HK-2 (cell line): ENCODE measurements at regions not wholly inside any gene's neighbourhood (a gene's known extent, or its start where the extent isn't known, plus 50 kb on each side); places are given as distances from the start of the nearest gene placed in this dataset.

Source experiments
- DNase-seq: peaks from one replicate; pipeline ENCODE4 v3.0.0-alpha.2; 2018; ENCODE audit not compliant: unreplicated experiment

GRCh38 chr9:13651526-13651925 is 372.0 kb upstream of the MPDZ start:
- no peak for DNase-seq

GRCh38 chr9:13648676-13649075 is 369.2 kb upstream of the MPDZ start:
- DNase-seq, result no peak

- no peak for DNase-seq
Observed at GRCh38 chr9:13648068-13648467, 368.6 kb upstream of the MPDZ start.

- DNase-seq, result no peak
Observed at GRCh38 chr9:13646500-13647021, 367.1 kb upstream of the MPDZ start.

GRCh38 chr9:13645557-13645956 is 366.1 kb upstream of the MPDZ start:
- DNase-seq, result no peak

GRCh38 chr9:13644675-13645074 is 365.2 kb upstream of the MPDZ start:
- DNase-seq, result no peak

GRCh38 chr9:13642646-13643045 is 363.2 kb upstream of the MPDZ start:
- DNase-seq, result no peak

- no peak for DNase-seq
Observed at GRCh38 chr9:13629067-13629466, 349.6 kb upstream of the MPDZ start.

GRCh38 chr9:13628526-13628925 is 349.0 kb upstream of the MPDZ start:
- DNase-seq, result no peak

GRCh38 chr9:13627502-13627901 is 348.0 kb upstream of the MPDZ start:
- no peak for DNase-seq

- no peak for DNase-seq
Observed at GRCh38 chr9:13627071-13627470, 347.6 kb upstream of the MPDZ start.

- no peak for DNase-seq
Observed at GRCh38 chr9:13626601-13627000, 347.1 kb upstream of the MPDZ start.

GRCh38 chr9:13621872-13622564 is 342.5 kb upstream of the MPDZ start:
- no peak for DNase-seq

- DNase-seq, result no peak
Observed at GRCh38 chr9:13616491-13617035, 337.1 kb upstream of the MPDZ start.

GRCh38 chr9:13615660-13616490 is 336.4 kb upstream of the MPDZ start:
- no peak for DNase-seq

GRCh38 chr9:13614060-13614459 is 334.6 kb upstream of the MPDZ start:
- DNase-seq, result no peak

- no peak for DNase-seq
Observed at GRCh38 chr9:13613296-13613695, 333.8 kb upstream of the MPDZ start.

- DNase-seq, result no peak
Observed at GRCh38 chr9:13608451-13608850, 329.0 kb upstream of the MPDZ start.

GRCh38 chr9:13607481-13608441 is 328.3 kb upstream of the MPDZ start:
- no peak for DNase-seq

- no peak for DNase-seq
Observed at GRCh38 chr9:13606586-13606985, 327.1 kb upstream of the MPDZ start.

GRCh38 chr9:13603921-13604320 is 324.4 kb upstream of the MPDZ start:
- DNase-seq, result no peak

GRCh38 chr9:13598738-13599137 is 319.2 kb upstream of the MPDZ start:
- DNase-seq, result no peak
